ENCODE measurements at regions not wholly inside any gene's neighbourhood (a gene's known extent, or its start where the extent isn't known, plus 50 kb on each side); places are given as distances from the start of the nearest gene placed in this dataset.
"Not testable (repeated sequence)": the region's sequence is repeated elsewhere in the genome, so short reads cannot be mapped to it uniquely, and the experiment has no call there.

GRCh38 chr1:161454865-161455707 is 50.2 kb upstream of the FCGR2A start:
- not testable (repeated sequence) for FAIRE-seq

GRCh38 chr1:161453950-161454864 is 51.0 kb upstream of the FCGR2A start:
- DNase-seq (ENCODE audit: insufficient read length); FAIRE-seq: not testable (repeated sequence)

More at GRCh38 chr1:161454865-161455707, 50.2 kb upstream of the FCGR2A start:
- DNase-seq (ENCODE audit: insufficient read length) = not testable (repeated sequence)

- not testable (repeated sequence) for DNase-seq (ENCODE audit: insufficient read length); FAIRE-seq
Observed at GRCh38 chr1:161451698-161452348, 53.4 kb upstream of the FCGR2A start.

- DNase-seq (ENCODE audit: insufficient read length); FAIRE-seq: not testable (repeated sequence)
Observed at GRCh38 chr1:161447760-161448332, 57.4 kb upstream of the FCGR2A start.

- not testable (repeated sequence) for DNase-seq (ENCODE audit: insufficient read length); FAIRE-seq
Observed at GRCh38 chr1:161447040-161447759, 58.1 kb upstream of the FCGR2A start.

- not testable (repeated sequence) for DNase-seq (ENCODE audit: insufficient read length); FAIRE-seq
Observed at GRCh38 chr1:161444725-161445124, 60.5 kb upstream of the FCGR2A start.

GRCh38 chr1:161444255-161444654 is 61.0 kb upstream of the FCGR2A start:
- not testable (repeated sequence) for FAIRE-seq; DNase-seq (ENCODE audit: insufficient read length)

- no peak for FAIRE-seq
- peak; percentile 86 for DNase-seq (ENCODE audit: insufficient read length)
- TF ChIP-seq POLR2AphosphoS5 (IDR thresholded peaks at IDR 0.05; ENCODE audit: low read depth, low read length) (no peak), POLR2A (IDR thresholded peaks at IDR 0.05; ENCODE audit: low read depth, low read length) (no peak), TAF1 (IDR thresholded peaks at IDR 0.05; ENCODE audit: borderline replicate concordance, low read depth, low read length) (no peak)
Observed at GRCh38 chr1:161440312-161440894, 64.9 kb upstream of the FCGR2A start.

- TF ChIP-seq POLR2AphosphoS5 (IDR thresholded peaks at IDR 0.05; ENCODE audit: low read depth, low read length) (no peak), POLR2A (IDR thresholded peaks at IDR 0.05; ENCODE audit: low read depth, low read length) (no peak), TAF1 (IDR thresholded peaks at IDR 0.05; ENCODE audit: borderline replicate concordance, low read depth, low read length) (no peak)
- DNase-seq (ENCODE audit: insufficient read length) (peak; percentile 42), FAIRE-seq (no peak)
Observed at GRCh38 chr1:161439280-161440232, 65.7 kb upstream of the FCGR2A start.

GRCh38 chr1:161433191-161433590 is 65.5 kb upstream of the CFAP126 start:
- not testable (repeated sequence) for DNase-seq (ENCODE audit: insufficient read length); FAIRE-seq

- FAIRE-seq (no peak), DNase-seq (ENCODE audit: insufficient read length) (no peak)
- no peak for TF ChIP-seq TAF1 (IDR thresholded peaks at IDR 0.05; ENCODE audit: borderline replicate concordance, low read depth, low read length)
- TF ChIP-seq POLR2A (IDR thresholded peaks at IDR 0.05; ENCODE audit: low read depth, low read length) = no peak
- no peak for TF ChIP-seq POLR2AphosphoS5 (IDR thresholded peaks at IDR 0.05; ENCODE audit: low read depth, low read length)
Observed at GRCh38 chr1:161432091-161432490, 64.4 kb upstream of the CFAP126 start.

Measured in GM12892 (cell line).